ENCODE measurements at regions not wholly inside any gene's neighbourhood (a gene's known extent, or its start where the extent isn't known, plus 50 kb on each side); places are given as distances from the start of the nearest gene placed in this dataset.

DNA sequence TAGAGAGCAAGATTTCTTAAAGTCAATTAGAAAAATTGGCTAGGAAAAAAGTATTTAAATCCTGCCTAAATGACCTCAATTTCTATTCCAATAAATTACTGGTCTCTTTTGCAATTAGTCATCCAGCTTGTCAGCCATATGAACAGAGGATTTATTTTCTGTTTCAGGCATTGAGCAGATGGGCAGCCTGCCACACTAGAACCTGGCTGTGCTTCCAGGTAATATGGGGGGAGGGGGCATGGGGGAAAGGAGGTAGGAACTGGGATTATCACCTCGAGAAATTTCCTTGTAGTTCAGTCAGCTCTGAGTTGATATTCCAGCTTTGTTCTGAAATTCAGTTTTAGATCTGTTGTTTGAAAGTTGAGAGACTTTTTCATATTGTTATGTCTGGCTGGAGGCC lies 206.3 kb upstream of the LCORL start:
- H4K5ac ChIP-seq (ENCODE audit: insufficient read length, low read depth, low read length): no peak overlapping the region
- H3K14ac ChIP-seq (ENCODE audit: insufficient read depth, low read length): no peak overlapping the region
- no peak overlapping the region for H2BK5ac ChIP-seq (ENCODE audit: insufficient read length, low read length)
- H4K20me1 ChIP-seq (ENCODE audit: control insufficient read depth, insufficient read depth, insufficient read length): no peaks in the 10 kb centered on the region
- H3K4me1 Mint-ChIP-seq: no peaks in the 10 kb centered on the region
- peaks cover 11% of the 10 kb centered on the region for H3K27me3 Mint-ChIP-seq (ENCODE audit: low read depth)
- H2BK20ac ChIP-seq (ENCODE audit: low read depth, low read length, poor library complexity, severe bottlenecking): no peak overlapping the region
- TF ChIP-seq, protein P1, sequence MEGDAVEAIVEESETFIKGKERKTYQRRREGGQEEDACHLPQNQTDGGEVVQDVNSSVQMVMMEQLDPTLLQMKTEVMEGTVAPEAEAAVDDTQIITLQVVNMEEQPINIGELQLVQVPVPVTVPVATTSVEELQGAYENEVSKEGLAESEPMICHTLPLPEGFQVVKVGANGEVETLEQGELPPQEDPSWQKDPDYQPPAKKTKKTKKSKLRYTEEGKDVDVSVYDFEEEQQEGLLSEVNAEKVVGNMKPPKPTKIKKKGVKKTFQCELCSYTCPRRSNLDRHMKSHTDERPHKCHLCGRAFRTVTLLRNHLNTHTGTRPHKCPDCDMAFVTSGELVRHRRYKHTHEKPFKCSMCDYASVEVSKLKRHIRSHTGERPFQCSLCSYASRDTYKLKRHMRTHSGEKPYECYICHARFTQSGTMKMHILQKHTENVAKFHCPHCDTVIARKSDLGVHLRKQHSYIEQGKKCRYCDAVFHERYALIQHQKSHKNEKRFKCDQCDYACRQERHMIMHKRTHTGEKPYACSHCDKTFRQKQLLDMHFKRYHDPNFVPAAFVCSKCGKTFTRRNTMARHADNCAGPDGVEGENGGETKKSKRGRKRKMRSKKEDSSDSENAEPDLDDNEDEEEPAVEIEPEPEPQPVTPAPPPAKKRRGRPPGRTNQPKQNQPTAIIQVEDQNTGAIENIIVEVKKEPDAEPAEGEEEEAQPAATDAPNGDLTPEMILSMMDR (conservative IDR thresholded peaks at IDR 0.05): no peak
- H3K4me2 ChIP-seq (ENCODE audit: insufficient read depth, insufficient read length, low read length): no peak overlapping the region
- peaks cover 3 to 21% (median 5%) of the 10 kb centered on the region in 3 experiments; a peak in 4 of 7 replicates for H3K36me3 Mint-ChIP-seq (ENCODE audit: insufficient read depth in 1 of 3, low read depth in 3 of 3)
- no peak overlapping the region for H3K56ac ChIP-seq (ENCODE audit: insufficient read length, low read depth, low read length)
- H3K18ac ChIP-seq (ENCODE audit: insufficient read length, low read depth, low read length): no peak overlapping the region
- H4K8ac ChIP-seq (replicated peaks; ENCODE audit: insufficient read length, low read depth, low read length): no peak overlapping the region
- H3K9ac ChIP-seq (ENCODE audit: extremely low read depth, insufficient read length, low read length): no peak overlapping the region
- no peak overlapping the region for H2BK15ac ChIP-seq (ENCODE audit: low read depth, low read length)
- H3T11ph ChIP-seq (ENCODE audit: low read length): no peak overlapping the region
- no peaks in the 10 kb centered on the region for H3K4me1 ChIP-seq (ENCODE audit: insufficient read depth, low read length)
- no peak overlapping the region for H2BK120ac ChIP-seq (ENCODE audit: low read depth, low read length, poor library complexity, severe bottlenecking)
- H3K23me2 ChIP-seq (ENCODE audit: insufficient read length, low read depth, low read length, poor library complexity, severe bottlenecking): no peaks in the 10 kb centered on the region
- no peak overlapping the region for H4K91ac ChIP-seq (ENCODE audit: insufficient read length, low read depth, low read length)
- no peak overlapping the region for H3K27ac ChIP-seq (ENCODE audit: insufficient read length, low read depth, low read length)
- no peaks in the 10 kb centered on the region for H3K27me3 ChIP-seq (ENCODE audit: insufficient read depth, low read length)
- no peak overlapping the region for H2AK5ac ChIP-seq (ENCODE audit: insufficient read length, low read length)
- no peak overlapping the region for H3K23ac ChIP-seq (ENCODE audit: insufficient read length, low read depth, low read length)
- no peak overlapping the region for H3K4me3 Mint-ChIP-seq
- no peaks in the 10 kb centered on the region for H3K9me3 ChIP-seq (ENCODE audit: control insufficient read depth, low read depth, low read length)
- H3K27ac Mint-ChIP-seq: no peak overlapping the region
- H2AFZ ChIP-seq (ENCODE audit: low read length): no peak overlapping the region
- H3K9me3 Mint-ChIP-seq: peaks cover 34 to 36% of the 10 kb centered on the region in 2 experiments
- H2BK12ac ChIP-seq (ENCODE audit: insufficient read length, low read depth, low read length): no peak overlapping the region
- no CpG with 5 or more reads among the region's 1 CpG for WGBS (ENCODE audit: extremely low coverage, insufficient read length, low lambda C conversion rate)
- H3K79me2 ChIP-seq (ENCODE audit: insufficient read depth, low read length): no peaks in the 10 kb centered on the region
- no peak overlapping the region for H3K4ac ChIP-seq (ENCODE audit: low read depth, low read length)
- no peak for DNase-seq
- no peaks in the 10 kb centered on the region for H3K79me1 ChIP-seq (ENCODE audit: insufficient read depth, low read depth, low read length, poor library complexity, severe bottlenecking)
